NCI-H1105 treated with DMSO at 0.1 percent for 48 hours (cell line): ENCODE measurements at regions not wholly inside any gene's neighbourhood (a gene's known extent, or its start where the extent isn't known, plus 50 kb on each side); places are given as distances from the start of the nearest gene placed in this dataset.
"Not testable (repeated sequence)": the region's sequence is repeated elsewhere in the genome, so short reads cannot be mapped to it uniquely, and the experiment has no call there.

Source experiments
- DNase-seq: peaks from one replicate; lab custom pipeline; 2025; lab: John Stamatoyannopoulos, UW

DNA sequence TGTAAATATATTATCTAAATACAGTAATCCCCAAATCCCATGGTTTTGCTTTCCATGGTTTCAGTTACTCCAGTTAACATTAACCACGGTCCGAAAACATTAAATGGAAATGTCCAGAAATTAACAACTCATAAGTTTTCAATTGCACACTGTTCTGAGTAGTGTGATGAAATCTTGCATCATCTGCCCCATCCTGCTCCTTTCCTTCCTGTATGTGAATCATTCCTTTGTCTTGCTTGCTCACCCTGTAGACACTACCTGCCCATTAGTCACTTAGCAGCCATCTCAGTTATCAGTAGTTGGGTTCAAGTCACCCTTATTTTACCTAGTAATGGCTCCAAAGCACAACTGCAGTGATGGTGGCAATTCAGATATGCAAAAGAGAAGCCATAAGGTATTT lies 1568.5 kb upstream of the WWC1 start:
- DNase-seq = no peak

GRCh38 chr5:166724284-166724683 lies 1567.2 kb upstream of the WWC1 start:
- DNase-seq = peak; percentile 4

- DNase-seq = no peak
Observed at GRCh38 chr5:166725593-166725992, 1565.9 kb upstream of the WWC1 start.

DNA sequence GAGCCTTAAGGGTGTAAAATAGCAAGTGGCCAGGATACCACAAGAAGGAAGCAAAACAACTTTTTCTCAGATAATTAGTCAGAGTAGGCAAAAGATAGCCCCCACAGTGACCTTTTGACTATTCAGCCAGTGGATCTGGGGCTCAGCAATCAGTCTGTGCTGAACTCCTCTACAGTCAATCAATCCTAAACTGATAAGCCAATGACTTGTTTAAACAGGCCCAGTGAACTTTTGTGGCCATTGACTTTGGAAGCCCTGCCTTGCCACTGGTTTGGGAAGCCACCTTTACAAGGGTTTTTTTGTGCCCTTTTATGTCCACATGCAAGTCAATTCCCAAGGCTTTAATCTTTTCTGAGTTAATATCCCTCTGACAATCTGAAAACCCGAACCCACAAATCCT lies 1565.0 kb upstream of the WWC1 start:
- no peak for DNase-seq

DNA sequence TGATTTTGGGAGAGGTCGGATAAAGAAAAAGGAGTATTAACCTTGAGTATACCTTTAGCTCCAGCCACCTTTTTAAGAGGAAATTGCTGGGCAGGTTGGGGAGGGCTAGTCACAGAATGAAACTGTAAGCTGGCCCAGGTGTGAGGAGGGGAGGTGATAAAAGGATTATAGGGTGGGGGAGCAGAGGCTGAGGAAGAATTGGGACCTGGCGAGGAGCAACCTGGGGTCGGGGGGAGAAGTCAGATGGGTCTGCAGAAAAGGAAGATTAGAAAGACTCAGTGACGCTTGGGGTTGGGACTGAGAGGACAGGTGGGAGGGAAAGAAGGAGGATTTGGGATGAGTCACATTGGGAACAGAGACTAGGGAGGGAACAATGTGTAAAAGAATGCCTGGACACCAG lies 1548.5 kb upstream of the WWC1 start:
- not testable (repeated sequence) for DNase-seq

- no peak for DNase-seq
Observed at GRCh38 chr5:166746506-166746905, 1544.9 kb upstream of the WWC1 start.

- no peak for DNase-seq
Observed at GRCh38 chr5:166750376-166750775, 1541.1 kb upstream of the WWC1 start.

DNA sequence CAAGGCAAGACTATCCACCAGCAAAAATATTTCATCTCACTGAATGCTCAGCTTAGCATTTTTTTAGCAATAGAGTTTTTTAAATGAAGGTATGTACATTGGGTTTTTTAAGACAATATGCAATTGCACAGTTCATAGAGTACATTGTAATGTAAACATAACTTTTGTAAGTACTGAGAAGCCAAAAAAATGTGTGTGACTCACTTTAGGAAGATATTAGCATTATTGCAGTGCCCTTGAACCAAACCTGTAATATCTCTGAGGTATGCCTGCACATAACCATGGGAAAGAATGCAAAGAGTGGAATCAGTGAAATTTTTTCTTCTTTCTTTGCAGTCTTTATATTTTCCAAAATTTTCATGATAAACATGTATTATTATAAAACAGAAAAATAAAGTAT lies 1533.3 kb upstream of the WWC1 start:
- no peak for DNase-seq

- no peak for DNase-seq
Observed at GRCh38 chr5:166767858-166768257, 1523.6 kb upstream of the WWC1 start.

GRCh38 chr5:166768536-166768935 lies 1522.9 kb upstream of the WWC1 start:
- DNase-seq = no peak

GRCh38 chr5:166772770-166773169 lies 1518.7 kb upstream of the WWC1 start:
- no peak for DNase-seq

DNA sequence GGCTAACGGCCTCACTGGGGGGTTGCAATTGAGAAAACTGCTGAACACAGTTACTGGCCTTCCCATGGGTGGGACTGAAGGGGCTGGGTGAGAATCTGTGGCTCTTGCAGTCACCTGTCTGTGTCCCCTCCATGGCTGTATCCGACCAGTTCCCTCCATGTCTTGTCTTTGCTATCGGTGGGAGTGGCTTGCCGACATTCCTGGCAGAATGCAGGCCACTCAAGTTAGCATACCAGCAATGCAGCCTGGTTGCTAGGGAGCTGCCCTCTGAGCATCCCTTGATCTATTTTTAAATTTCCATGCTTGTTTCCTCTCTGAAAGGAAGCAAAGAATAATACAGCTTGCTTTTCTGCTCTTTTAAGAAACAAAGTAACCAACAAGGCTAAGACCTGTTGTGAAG lies 1509.7 kb upstream of the WWC1 start:
- no peak for DNase-seq

- DNase-seq = no peak
Observed at GRCh38 chr5:166784545-166785078, 1506.8 kb upstream of the WWC1 start.

DNA sequence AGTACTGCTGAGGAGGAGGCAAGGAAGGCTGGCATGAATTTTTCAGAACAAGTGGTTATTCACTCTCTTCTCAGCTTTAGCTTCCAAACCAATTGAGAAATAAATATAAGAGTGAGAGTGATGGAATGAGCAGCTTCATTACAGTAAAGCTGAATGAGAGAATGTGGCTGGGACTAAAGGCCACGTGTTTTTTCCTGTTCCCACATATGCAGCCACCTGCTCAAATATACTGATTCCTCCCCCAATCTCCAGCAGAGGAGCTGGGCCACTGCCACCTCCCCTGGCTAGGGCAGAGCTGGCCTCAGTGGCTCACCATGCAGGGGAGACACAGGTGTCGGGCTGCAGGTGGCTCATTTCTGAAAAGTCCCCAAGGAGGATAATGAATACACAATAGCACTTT lies 1505.3 kb upstream of the WWC1 start:
- no peak for DNase-seq

- no peak for DNase-seq
Observed at GRCh38 chr5:166786889-166787288, 1504.6 kb upstream of the WWC1 start.

DNA sequence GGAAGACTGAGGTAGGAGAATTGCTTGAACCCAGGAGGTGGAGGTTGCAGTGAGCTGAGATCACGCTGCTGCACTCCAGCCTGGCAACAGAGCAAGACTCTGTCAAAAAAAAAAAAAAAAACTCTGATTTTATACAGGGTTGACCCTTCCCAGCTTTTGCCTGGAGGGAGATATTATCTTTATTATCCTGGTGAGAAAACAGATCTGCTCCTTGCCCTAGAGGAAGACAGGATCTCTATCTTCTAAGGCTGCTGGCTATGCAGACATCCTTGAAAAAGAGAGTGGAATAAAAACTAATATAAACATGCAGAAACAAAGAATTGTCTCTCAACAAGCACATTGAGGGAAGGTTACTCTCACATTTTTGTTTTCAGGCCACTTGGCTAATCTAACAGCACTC lies 1503.4 kb upstream of the WWC1 start:
- no peak for DNase-seq

DNA sequence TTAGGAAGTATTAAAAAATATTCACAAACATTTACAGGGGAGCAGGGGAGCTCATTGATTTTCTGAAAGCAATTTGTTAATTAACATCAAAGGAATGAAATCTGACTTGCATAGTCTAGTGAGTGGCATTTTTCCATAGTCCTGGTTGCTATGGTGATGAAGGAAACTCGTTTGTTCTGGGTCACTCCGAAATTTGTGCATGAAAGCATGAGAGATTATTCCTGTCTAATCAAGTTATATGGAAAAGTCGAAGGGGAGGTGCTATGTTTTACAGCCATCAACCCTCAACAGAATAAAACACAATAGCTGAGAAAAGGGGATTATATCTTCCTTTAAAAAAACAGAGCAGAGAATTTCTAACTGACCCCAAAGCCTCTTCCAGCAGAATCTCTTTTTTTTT lies 1495.7 kb upstream of the WWC1 start:
- no peak for DNase-seq

DNA sequence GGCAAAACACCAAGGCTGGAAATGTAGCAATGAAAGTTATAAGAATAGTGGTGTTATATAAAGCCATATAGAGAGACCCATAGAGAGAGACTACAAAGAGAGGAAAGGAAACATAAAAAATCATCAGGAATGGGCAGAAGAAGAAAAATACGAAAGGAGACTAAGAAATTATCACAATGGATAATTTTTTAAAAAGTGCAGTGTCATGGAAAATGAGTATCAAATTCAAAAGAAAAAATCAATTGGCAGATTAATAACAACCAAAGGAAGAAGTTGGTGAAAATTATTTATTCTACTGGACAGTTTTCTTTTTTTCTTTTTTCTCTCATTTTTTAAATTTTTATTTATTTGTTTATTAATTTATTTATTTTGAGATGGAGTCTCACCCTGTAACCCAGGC lies 1488.4 kb upstream of the WWC1 start:
- DNase-seq = no peak

GRCh38 chr5:166804223-166804622 lies 1487.2 kb upstream of the WWC1 start:
- DNase-seq = not testable (repeated sequence)

- not testable (repeated sequence) for DNase-seq
Observed at GRCh38 chr5:166804693-166805092, 1486.8 kb upstream of the WWC1 start.

- not testable (repeated sequence) for DNase-seq
Observed at GRCh38 chr5:166810093-166810658, 1481.3 kb upstream of the WWC1 start.

- no peak for DNase-seq
Observed at GRCh38 chr5:166810721-166811120, 1480.7 kb upstream of the WWC1 start.

- DNase-seq = no peak
Observed at GRCh38 chr5:166823360-166823759, 1468.1 kb upstream of the WWC1 start.

DNA sequence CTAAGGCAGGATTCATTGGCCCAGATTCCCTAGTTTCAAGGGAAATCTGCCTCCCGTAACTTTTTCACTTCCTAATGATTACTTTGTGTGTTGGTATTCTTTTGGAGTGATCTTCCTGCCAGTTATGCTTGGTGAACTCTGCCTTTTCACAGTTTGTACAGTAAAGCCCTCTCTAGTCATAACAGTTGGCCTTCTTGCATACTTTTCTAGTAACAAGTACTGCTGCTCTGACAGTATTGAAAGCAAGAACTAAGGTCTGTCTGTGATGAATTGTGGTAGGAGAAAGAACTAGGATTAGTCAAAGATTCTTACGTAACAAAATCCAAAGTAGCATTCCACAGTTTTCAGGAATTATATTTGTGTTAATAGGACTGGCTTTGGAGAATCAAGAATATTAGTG lies 1457.2 kb upstream of the WWC1 start:
- DNase-seq = no peak

GRCh38 chr5:166845044-166845443 lies 1446.4 kb upstream of the WWC1 start:
- DNase-seq = no peak
